Caco-2 (cell line): ENCODE measurements at regions not wholly inside any gene's neighbourhood (a gene's known extent, or its start where the extent isn't known, plus 50 kb on each side); places are given as distances from the start of the nearest gene placed in this dataset.

Source experiments
- BruUV-seq: library from RNA; stranded (reverse); fragments of 400-500 nt; replicated peaks from 2 replicates; lab custom pipeline; 2021; lab: Mats Ljungman, UMichigan
- CTCF ChIA-PET: fragments of 300-600 bp; sonication (Branson Sonifier 250); formaldehyde crosslinking; loops from one replicate; lab custom pipeline; 2022; ENCODE audit warnings: antibody characterized with exemption; lab: Charles Lee
- POLR2A ChIA-PET: fragments of 300-600 bp; sonication (Branson Sonifier 250); formaldehyde crosslinking; loops from one replicate; lab custom pipeline; 2022; ENCODE audit warnings: antibody characterized with exemption; lab: Charles Lee
- DNase-seq, 2 experiments: peaks; one replicate each; pipeline versions ENCODE4 v3.0.0 to v3.0.0-alpha.2; 2020 to 2022
- H3K27me3 ChIP-seq: replicated peaks from 2 replicates; pipeline ENCODE4 v1.6.0; 2011; ENCODE audit warnings: low read length; ENCODE audit not compliant: control insufficient read depth, insufficient read depth
- H3K36me3 ChIP-seq: 2 replicates; pipeline ENCODE4 v1.5.1; 2011; ENCODE audit warnings: low read length; ENCODE audit not compliant: control insufficient read depth, insufficient read depth
- H3K4me1 ChIP-seq: fragments of 250-450 bp; sonication (Bioruptor Pico); 2 replicates; pipeline ENCODE4 v1.5.1; 2020; ENCODE audit warnings: mild to moderate bottlenecking
- H3K4me3 ChIP-seq: 2 replicates; pipeline ENCODE4 v1.5.1; 2011; ENCODE audit warnings: low read depth, mild to moderate bottlenecking, control low read depth, low read length
- H3K9me3 ChIP-seq: fragments of 250-450 bp; sonication (Bioruptor Pico); 2 replicates; pipeline ENCODE4 v1.5.1; 2020; ENCODE audit warnings: mild to moderate bottlenecking, moderate library complexity
- H3K27ac Mint-ChIP-seq: one replicate; pipeline ENCODE4 v1.8.0; 2022; ENCODE audit warnings: mixed read lengths; ENCODE audit not compliant: unreplicated experiment
- H3K27me3 Mint-ChIP-seq: one replicate; pipeline ENCODE4 v1.8.0; 2022; ENCODE audit warnings: mixed read lengths; ENCODE audit not compliant: insufficient read depth, unreplicated experiment
- H3K36me3 Mint-ChIP-seq: one replicate; pipeline ENCODE4 v1.8.0; 2022; ENCODE audit warnings: mild to moderate bottlenecking, mixed read lengths; ENCODE audit not compliant: insufficient read depth, unreplicated experiment
- H3K4me1 Mint-ChIP-seq: one replicate; pipeline ENCODE4 v1.8.0; 2022; ENCODE audit warnings: low read depth, mixed read lengths; ENCODE audit not compliant: unreplicated experiment
- H3K4me3 Mint-ChIP-seq: one replicate; pipeline ENCODE4 v1.8.0; 2022; ENCODE audit warnings: mild to moderate bottlenecking, moderate library complexity, mixed read lengths; ENCODE audit not compliant: unreplicated experiment
- H3K9me3 Mint-ChIP-seq: one replicate; pipeline ENCODE4 v1.8.0; 2022; ENCODE audit warnings: mixed read lengths; ENCODE audit not compliant: unreplicated experiment
- CTCF ChIP-seq, 2 experiments: fragments of 200-600 bp in 1 of 2; IDR thresholded peaks; 1 replicate in 1 of 2; 2 replicates in 1 of 2; pipeline versions ENCODE4 v1.5.1 to v1.8.0; 2011 to 2022; ENCODE audit warnings: antibody characterized with exemption in 1 of 2, control low read depth in 1 of 2, inconsistent platforms in 1 of 2, low read depth in 1 of 2, low read length in 1 of 2, mild to moderate bottlenecking in 1 of 2, moderate library complexity in 1 of 2; ENCODE audit not compliant: insufficient read depth in 1 of 2, severe bottlenecking in 1 of 2, unreplicated experiment in 1 of 2
- intact Hi-C: fragments of 100-400 bp; cut with micrococcal nuclease; formaldehyde crosslinking; loops from one replicate; pipeline ENCODE4 v1.10.0; 2022; ENCODE audit not compliant: unreplicated experiment

DNA sequence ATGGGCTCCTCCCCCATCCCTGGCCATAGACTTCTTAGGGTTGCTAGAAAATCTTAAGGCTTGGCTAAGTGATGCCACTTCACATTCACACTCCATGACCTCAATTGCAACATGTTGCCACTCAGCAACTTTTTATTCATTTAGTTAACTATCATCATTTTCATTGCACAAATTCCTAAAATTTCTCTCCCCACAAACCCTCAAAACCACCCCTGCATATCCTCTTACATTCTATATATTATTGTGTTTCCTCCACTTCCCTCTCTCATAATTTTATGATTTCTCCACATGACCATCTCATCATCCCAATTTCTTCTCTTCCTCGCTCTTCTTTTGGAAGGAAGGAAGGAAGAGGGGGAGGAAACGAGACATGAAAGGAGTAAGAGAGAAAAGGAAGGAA, 436.0 kb downstream of the HACE1 start:
- POLR2A ChIA-PET: no interaction called here
- Mint-ChIP-seq H3K36me3 (no peaks in the 10 kb centered on the region), H3K9me3 (peaks cover 9% of the 10 kb centered on the region), H3K27ac (no peak overlapping the region), H3K4me3 (no peak overlapping the region), H3K4me1 (no peaks in the 10 kb centered on the region), H3K27me3 (peaks cover 14% of the 10 kb centered on the region)
- Histone ChIP-seq H3K27me3 (no peaks in the 10 kb centered on the region), H3K4me3 (no peak overlapping the region), H3K4me1 (no peaks in the 10 kb centered on the region), H3K36me3 (no peaks in the 10 kb centered on the region), H3K9me3 (no peaks in the 10 kb centered on the region)
- CTCF ChIA-PET: no interaction called here
- no TSS peak for BruUV-seq
- intact Hi-C loops: no loop called here
- TF ChIP-seq CTCF (IDR thresholded peaks at IDR 0.05; ENCODE audit: insufficient read depth in 1 of 2, low read depth in 1 of 2, low read length in 1 of 2, severe bottlenecking in 1 of 2, unreplicated experiment in 1 of 2): no peak
- no peak for DNase-seq

DNA sequence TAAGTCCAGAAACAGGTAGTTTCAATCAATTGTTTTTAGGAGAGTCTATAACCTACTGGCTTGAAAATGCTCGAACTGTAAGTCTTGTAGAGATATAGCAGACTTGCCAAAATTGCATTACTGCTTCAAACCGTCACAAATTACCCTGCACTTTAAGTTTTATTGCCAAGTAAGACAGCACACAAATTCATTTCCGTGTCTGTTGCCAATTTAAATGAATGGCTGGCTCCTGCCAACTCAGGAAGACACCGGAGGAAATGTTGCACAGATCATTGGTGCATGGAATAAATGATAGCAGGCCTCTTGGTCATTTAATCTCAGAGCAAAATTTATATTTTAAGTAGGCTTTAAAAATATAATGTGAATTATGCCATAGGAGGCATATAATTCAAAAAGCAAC, 438.1 kb downstream of the HACE1 start:
- H3K4me1 Mint-ChIP-seq: no peaks in the 10 kb centered on the region
- POLR2A ChIA-PET: no interaction called here
- H3K9me3 Mint-ChIP-seq: peaks cover 9% of the 10 kb centered on the region
- no peaks in the 10 kb centered on the region for H3K36me3 ChIP-seq
- no peaks in the 10 kb centered on the region for H3K4me1 ChIP-seq
- H3K4me3 ChIP-seq: no peak overlapping the region
- H3K27ac Mint-ChIP-seq: no peak overlapping the region
- H3K36me3 Mint-ChIP-seq: no peaks in the 10 kb centered on the region
- no peaks in the 10 kb centered on the region for H3K27me3 ChIP-seq
- no peak for DNase-seq
- H3K9me3 ChIP-seq: no peaks in the 10 kb centered on the region
- CTCF ChIA-PET: no interaction called here
- no peak overlapping the region for H3K4me3 Mint-ChIP-seq
- no TSS peak for BruUV-seq
- intact Hi-C loops: no loop called here
- peaks cover 14% of the 10 kb centered on the region for H3K27me3 Mint-ChIP-seq
- TF ChIP-seq CTCF (IDR thresholded peaks at IDR 0.05; ENCODE audit: insufficient read depth in 1 of 2, low read depth in 1 of 2, low read length in 1 of 2, severe bottlenecking in 1 of 2, unreplicated experiment in 1 of 2): no peak

- no peaks in the 10 kb centered on the region for H3K4me1 Mint-ChIP-seq
- Histone ChIP-seq H3K36me3 (no peaks in the 10 kb centered on the region), H3K9me3 (no peaks in the 10 kb centered on the region), H3K4me1 (no peaks in the 10 kb centered on the region), H3K4me3 (no peak overlapping the region), H3K27me3 (no peaks in the 10 kb centered on the region)
- intact Hi-C loops: no loop called here
- CTCF ChIA-PET: no interaction called here
- BruUV-seq: no TSS peak
- H3K27ac Mint-ChIP-seq: no peak overlapping the region
- H3K27me3 Mint-ChIP-seq: peaks cover 13% of the 10 kb centered on the region
- no peak for TF ChIP-seq CTCF (IDR thresholded peaks at IDR 0.05; ENCODE audit: insufficient read depth in 1 of 2, low read depth in 1 of 2, low read length in 1 of 2, severe bottlenecking in 1 of 2, unreplicated experiment in 1 of 2)
- no peak for DNase-seq
- POLR2A ChIA-PET: no interaction called here
- H3K36me3 Mint-ChIP-seq: no peaks in the 10 kb centered on the region
- no peak overlapping the region for H3K4me3 Mint-ChIP-seq
- peaks cover 5% of the 10 kb centered on the region for H3K9me3 Mint-ChIP-seq
Measured at GRCh38 chr6:104418839-104419238, 440.9 kb downstream of the HACE1 start.
